ENCODE measurements at regions not wholly inside any gene's neighbourhood (a gene's known extent, or its start where the extent isn't known, plus 50 kb on each side); places are given as distances from the start of the nearest gene placed in this dataset.

GRCh38 chr2:176388861-176389260 is 119.6 kb downstream of the MTX2 start:
- DNase-seq = no peak

GRCh38 chr2:176390276-176391147 is 121.3 kb downstream of the MTX2 start:
- DNase-seq = no peak

GRCh38 chr2:176391148-176391419 is 121.8 kb downstream of the MTX2 start:
- no peak for DNase-seq

- no peak for DNase-seq
Observed at GRCh38 chr2:176392249-176392648, 123.0 kb downstream of the MTX2 start.

- no peak for DNase-seq
Observed at GRCh38 chr2:176392744-176393414, 123.6 kb downstream of the MTX2 start.

GRCh38 chr2:176395273-176395854 is 126.1 kb downstream of the MTX2 start:
- no peak for DNase-seq

- DNase-seq = no peak
Observed at GRCh38 chr2:176398243-176399073, 129.2 kb downstream of the MTX2 start.

GRCh38 chr2:176399074-176399598 is 129.9 kb downstream of the MTX2 start:
- no peak for DNase-seq

- DNase-seq = no peak
Observed at GRCh38 chr2:176405477-176405876, 136.2 kb downstream of the MTX2 start.

- no peak for DNase-seq
Observed at GRCh38 chr2:176407706-176408105, 138.5 kb downstream of the MTX2 start.

- DNase-seq = no peak
Observed at GRCh38 chr2:176409671-176410070, 140.4 kb downstream of the MTX2 start.

GRCh38 chr2:176412136-176412535 is 142.9 kb downstream of the MTX2 start:
- no peak for DNase-seq

GRCh38 chr2:176413786-176414185 is 144.5 kb downstream of the MTX2 start:
- DNase-seq = no peak

GRCh38 chr2:176414641-176415040 is 145.4 kb downstream of the MTX2 start:
- no peak for DNase-seq

- no peak for DNase-seq
Observed at GRCh38 chr2:176415174-176415895, 146.1 kb downstream of the MTX2 start.

GRCh38 chr2:176415937-176416499 is 146.8 kb downstream of the MTX2 start:
- DNase-seq = no peak

GRCh38 chr2:176418768-176419167 is 149.5 kb downstream of the MTX2 start:
- no peak for DNase-seq

- DNase-seq = no peak
Observed at GRCh38 chr2:176419591-176420071, 150.4 kb downstream of the MTX2 start.

- no peak for DNase-seq
Observed at GRCh38 chr2:176421297-176422050, 152.2 kb downstream of the MTX2 start.

GRCh38 chr2:176423819-176424218 is 154.6 kb downstream of the MTX2 start:
- no peak for DNase-seq

GRCh38 chr2:176424746-176425145 is 155.5 kb downstream of the MTX2 start:
- DNase-seq = no peak
